GM13976 (cell line): ENCODE measurements at regions not wholly inside any gene's neighbourhood (a gene's known extent, or its start where the extent isn't known, plus 50 kb on each side); places are given as distances from the start of the nearest gene placed in this dataset.

Experiments
- DNase-seq: peaks from one replicate; pipeline ENCODE4 v3.0.0; 2012; ENCODE audit warnings: low spot score
- CTCF ChIP-seq: IDR thresholded peaks from 2 replicates; pipeline ENCODE4 v1.5.1; 2012; ENCODE audit warnings: borderline replicate concordance, mild to moderate bottlenecking; ENCODE audit not compliant: insufficient read depth; ENCODE audit errors: extremely low read depth, missing control alignments, control extremely low read depth
- in situ Hi-C: fragments of 300-500 bp; cut with MboI; formaldehyde crosslinking; loops from one replicate; pipeline ENCODE4 v1.12.0; 2022; ENCODE audit warnings: low sequenced_read_pairs, mixed read lengths, inconsistent platforms; ENCODE audit not compliant: unreplicated experiment

GRCh38 chrX:113770806-113771205 is 813.1 kb upstream of the HTR2C start:
- no peak for DNase-seq
- no peak for TF ChIP-seq CTCF
- in situ Hi-C loops = no loop called here

- in situ Hi-C loops = no loop called here
- no peak for TF ChIP-seq CTCF
Measured at GRCh38 chrX:113770071-113770470, 813.8 kb upstream of the HTR2C start.

GRCh38 chrX:113759422-113759821 is 824.5 kb upstream of the HTR2C start:
- in situ Hi-C loops = no loop called here
- no peak for DNase-seq
- no peak for TF ChIP-seq CTCF

More at GRCh38 chrX:113770071-113770470, 813.8 kb upstream of the HTR2C start:
- DNase-seq = no peak

- in situ Hi-C loops = no loop called here
- TF ChIP-seq CTCF = no peak
- DNase-seq = no peak
Measured at GRCh38 chrX:113747274-113747973, 836.5 kb upstream of the HTR2C start.

- no peak for DNase-seq
- TF ChIP-seq CTCF = no peak
- in situ Hi-C loops = no loop called here
Measured at GRCh38 chrX:113743069-113743468, 840.8 kb upstream of the HTR2C start.

GRCh38 chrX:113741744-113742143 is 842.1 kb upstream of the HTR2C start:
- in situ Hi-C loops = no loop called here
- peak; percentile 2 for TF ChIP-seq CTCF
- DNase-seq = no peak
